ENCODE measurements at regions not wholly inside any gene's neighbourhood (a gene's known extent, or its start where the extent isn't known, plus 50 kb on each side); places are given as distances from the start of the nearest gene placed in this dataset.
"Not testable (repeated sequence)": the region's sequence is repeated elsewhere in the genome, so short reads cannot be mapped to it uniquely, and the experiment has no call there.

GRCh38 chr17:63291258-63291657, 154.8 kb downstream of the CYB561 start:
- DNase-seq (ENCODE audit: low read depth) = no peak
- TF ChIP-seq CTCF (IDR thresholded peaks at IDR 0.05; ENCODE audit: insufficient read depth, low read depth, low read length) = no peak
- H3K4me3 ChIP-seq (ENCODE audit: low read depth, low read length) = no peak overlapping the region

DNA sequence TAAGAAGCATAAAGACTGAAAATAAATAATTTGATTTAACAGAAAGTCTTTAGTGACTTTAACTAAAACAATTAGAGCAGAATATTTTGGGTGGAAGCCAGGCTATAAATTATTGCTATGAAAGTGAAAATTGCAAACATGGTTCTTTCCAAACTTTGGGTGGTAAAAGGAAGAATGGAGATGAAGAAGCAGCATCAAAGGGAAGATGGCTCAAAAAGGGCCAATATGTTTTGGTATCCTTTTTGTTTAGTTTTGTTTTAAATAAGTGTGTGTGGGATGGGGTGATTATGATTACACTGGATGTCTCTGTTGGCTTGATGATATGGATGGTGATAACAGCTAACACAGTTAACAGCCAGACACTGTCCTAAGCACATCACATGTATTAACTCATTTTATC, 153.7 kb downstream of the CYB561 start:
- no peak for TF ChIP-seq CTCF (IDR thresholded peaks at IDR 0.05; ENCODE audit: insufficient read depth, low read depth, low read length)
- H3K4me3 ChIP-seq (ENCODE audit: low read depth, low read length) = no peak overlapping the region
- DNase-seq (ENCODE audit: low read depth) = no peak

- peak; percentile 45 for DNase-seq (ENCODE audit: low read depth)
- H3K4me3 ChIP-seq (ENCODE audit: low read depth, low read length) = no peak overlapping the region
- no peak for TF ChIP-seq CTCF (IDR thresholded peaks at IDR 0.05; ENCODE audit: insufficient read depth, low read depth, low read length)
Measured at GRCh38 chr17:63293323-63294075, 152.6 kb downstream of the CYB561 start.

DNA sequence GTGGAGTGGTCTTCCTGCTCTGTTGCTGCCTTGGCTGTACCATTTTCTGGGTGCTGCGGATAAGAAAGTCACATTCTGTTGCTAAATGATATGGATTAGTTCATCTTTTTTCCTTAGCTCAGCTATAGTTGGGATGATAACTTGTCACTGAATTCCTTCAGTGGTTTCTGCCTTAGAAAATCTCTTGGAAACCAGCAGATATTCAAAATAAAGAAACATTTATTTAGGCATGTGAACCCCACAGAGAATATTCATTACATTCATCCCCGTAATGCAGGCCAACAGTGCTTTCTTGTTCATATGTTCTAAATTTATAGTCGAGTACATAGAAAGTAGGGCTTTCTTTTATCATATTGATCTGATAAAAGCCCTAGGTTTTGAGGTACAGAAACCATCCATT, 151.3 kb downstream of the CYB561 start:
- TF ChIP-seq CTCF (IDR thresholded peaks at IDR 0.05; ENCODE audit: insufficient read depth, low read depth, low read length) = no peak
- no peak overlapping the region for H3K4me3 ChIP-seq (ENCODE audit: low read depth, low read length)
- DNase-seq (ENCODE audit: low read depth) = no peak

- H3K4me3 ChIP-seq (ENCODE audit: low read depth, low read length) = no peak overlapping the region
- DNase-seq (ENCODE audit: low read depth) = no peak
- TF ChIP-seq CTCF (IDR thresholded peaks at IDR 0.05; ENCODE audit: insufficient read depth, low read depth, low read length) = no peak
Measured at GRCh38 chr17:63295288-63295687, 150.8 kb downstream of the CYB561 start.

DNA sequence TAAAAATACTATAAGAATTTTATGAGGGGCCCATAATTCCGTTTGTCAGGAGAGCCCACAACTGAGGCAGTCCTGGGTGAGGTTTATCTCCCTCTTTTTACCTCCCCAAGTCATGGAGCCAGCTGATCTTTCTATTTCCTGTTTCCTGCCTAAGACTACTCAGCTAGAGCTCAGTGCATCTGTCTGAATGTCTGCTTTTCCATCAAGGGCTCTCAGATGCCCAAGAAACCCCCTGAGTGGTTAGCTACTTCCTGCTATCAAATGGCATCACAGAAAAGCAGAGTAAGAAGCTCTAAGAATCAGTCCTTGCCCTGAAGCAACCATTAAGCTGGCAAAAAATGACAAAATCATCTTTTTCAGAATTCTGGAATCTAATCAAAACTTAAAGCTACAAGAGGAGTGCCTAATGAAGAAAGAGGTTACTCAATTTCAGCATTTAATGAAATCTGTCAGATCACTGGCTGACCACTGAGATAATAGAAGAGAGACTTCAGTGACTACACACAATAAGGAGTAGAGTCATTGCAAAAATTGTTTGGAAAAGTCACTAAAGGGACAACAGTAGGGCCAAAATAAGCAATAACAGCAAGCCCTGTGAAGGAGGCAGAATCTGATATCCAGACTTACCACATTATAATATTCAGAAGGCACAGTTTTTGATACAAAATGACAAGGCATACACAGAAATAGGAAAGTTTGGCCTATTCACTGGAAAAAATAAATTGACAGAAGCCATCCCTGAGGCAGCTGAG, 150.1 kb downstream of the CYB561 start:
- no peak for DNase-seq (ENCODE audit: low read depth)
- no peak for TF ChIP-seq CTCF (IDR thresholded peaks at IDR 0.05; ENCODE audit: insufficient read depth, low read depth, low read length)
- H3K4me3 ChIP-seq (ENCODE audit: low read depth, low read length) = no peak overlapping the region

DNA sequence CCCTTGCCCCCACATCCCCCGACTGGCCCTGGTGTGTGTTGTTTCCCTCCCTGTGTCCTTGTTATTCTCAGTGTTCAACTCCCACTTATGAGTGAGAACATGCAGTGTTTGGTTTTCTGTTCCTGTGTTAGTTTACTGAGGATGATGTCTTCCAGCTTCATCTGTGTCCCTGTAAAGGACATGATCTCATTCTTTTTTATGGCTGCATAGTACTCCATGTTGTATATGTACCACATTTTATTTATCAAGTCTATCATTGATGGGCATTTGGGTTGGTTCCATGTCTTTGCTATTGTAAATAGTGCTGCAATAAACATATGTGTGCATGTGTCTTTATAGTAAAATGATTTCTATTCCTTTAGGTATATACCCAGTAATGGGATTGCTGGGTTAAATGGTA, 147.2 kb downstream of the CYB561 start:
- not testable (repeated sequence) for DNase-seq (ENCODE audit: low read depth); H3K4me3 ChIP-seq (ENCODE audit: low read depth, low read length)

Data from fibroblast of villous mesenchyme (primary cell).